SK-MEL-5 (cell line): ENCODE measurements at regions not wholly inside any gene's neighbourhood (a gene's known extent, or its start where the extent isn't known, plus 50 kb on each side); places are given as distances from the start of the nearest gene placed in this dataset.

Experiments used
- DNase-seq: peaks from one replicate; pipeline ENCODE4 v3.0.0-alpha.2; 2016; ENCODE audit warnings: low read depth, low spot score
- in situ Hi-C: cut with HindIII; loops from 2 replicates; pipeline ENCODE4 v1.10.0; 2016; ENCODE audit warnings: low sequenced_read_pairs, high pct_unique_total_duplicates, low pct_unique_long_range_greater_than_20kb

DNA sequence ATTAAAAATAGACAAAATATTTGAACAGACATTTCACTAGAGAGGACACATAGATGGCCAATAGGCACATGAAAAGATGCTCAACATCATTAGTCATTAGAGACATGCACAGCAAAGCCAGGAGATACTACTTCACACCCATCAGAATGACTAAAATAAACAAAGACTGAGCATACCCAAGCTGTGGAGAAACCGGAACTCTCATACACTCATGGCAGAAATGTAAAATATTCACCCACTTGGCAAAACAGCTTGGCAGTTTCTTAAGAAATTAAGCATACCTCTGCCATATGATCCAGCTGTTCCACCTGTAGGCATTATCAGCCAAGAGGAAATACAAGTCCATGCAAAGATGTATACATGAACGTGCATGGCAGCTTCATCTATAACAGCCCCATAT is 213.4 kb downstream of the TSHZ3 start:
- in situ Hi-C loops: no loop called here
- no peak for DNase-seq

DNA sequence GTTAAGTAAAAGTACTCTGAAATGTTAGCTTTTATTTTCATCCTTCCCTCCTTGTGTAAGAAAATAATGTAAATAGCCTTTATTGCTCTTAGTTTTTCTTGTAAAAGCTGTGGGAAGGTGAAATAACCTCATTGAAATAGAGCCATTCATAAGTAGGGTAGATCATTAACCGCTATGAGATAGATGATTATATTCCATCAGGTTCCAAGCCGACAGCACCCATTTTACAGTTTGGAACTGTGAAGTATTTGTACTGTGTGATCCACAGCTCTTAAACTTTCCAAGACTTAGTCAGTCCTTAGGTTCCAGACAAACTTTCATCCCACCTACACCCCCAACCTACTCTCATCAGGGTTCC is 216.5 kb downstream of the TSHZ3 start:
- in situ Hi-C loops: no loop called here
- no peak for DNase-seq

DNA sequence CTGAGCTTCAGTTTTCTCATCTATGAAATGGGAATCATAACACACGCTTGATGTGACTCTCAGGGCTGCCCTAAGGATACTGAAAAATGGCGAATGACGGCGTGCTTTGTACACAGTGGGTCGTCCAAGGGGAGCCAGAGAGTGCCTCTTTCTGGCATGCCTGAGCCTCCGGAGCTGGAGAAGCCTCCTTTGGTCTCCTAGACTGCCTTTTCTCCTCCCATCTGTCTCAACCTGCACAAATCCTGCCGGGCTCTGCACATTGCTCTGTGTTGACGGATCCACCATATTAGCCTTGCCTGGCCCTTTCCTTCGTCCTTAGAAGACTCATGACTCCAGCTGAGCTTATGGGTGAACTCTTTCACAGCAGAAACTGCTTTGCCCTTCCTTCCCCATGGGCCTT is 220.9 kb downstream of the TSHZ3 start:
- in situ Hi-C loops: no loop called here
- DNase-seq: no peak

DNA sequence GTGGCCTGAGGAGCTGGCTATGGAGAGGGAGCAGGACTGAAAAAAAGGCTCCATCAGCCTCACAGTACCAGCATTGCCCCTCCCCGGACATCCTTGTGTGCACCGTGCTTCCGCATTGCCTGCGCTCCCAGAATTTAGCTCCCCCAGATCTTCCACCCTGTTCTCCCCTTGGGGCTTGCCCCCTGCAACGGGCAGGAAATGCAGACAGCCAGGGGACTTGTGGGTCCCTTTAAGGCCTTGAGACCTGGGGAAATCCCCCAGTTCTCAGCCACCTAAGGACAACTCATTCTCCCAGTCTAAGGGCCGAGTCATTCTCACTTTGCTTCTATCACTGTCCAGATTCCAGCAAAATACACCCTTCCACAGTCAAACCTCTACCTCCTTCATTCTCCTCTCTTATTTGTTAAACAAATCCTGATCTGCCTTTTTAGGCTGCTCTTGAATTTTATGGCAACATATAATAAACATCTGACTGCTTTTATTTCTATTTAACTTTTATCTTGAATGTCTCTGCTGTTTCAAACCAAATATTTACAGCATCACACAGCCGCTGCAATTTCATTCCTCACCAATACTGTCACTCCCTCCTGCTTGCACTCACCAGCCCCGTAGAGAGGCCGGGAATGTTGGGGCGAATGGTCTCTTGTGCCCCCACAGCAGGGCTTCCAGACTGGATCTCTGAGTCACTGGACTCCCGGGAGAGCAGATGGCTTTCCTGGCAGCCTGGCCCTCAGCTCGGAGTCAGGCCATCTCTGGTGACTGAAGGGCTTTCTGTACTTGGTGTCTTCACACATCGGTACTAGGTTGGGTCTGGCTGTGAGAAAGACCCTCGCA is 221.9 kb downstream of the TSHZ3 start:
- in situ Hi-C loops: no loop called here
- DNase-seq: no peak

DNA sequence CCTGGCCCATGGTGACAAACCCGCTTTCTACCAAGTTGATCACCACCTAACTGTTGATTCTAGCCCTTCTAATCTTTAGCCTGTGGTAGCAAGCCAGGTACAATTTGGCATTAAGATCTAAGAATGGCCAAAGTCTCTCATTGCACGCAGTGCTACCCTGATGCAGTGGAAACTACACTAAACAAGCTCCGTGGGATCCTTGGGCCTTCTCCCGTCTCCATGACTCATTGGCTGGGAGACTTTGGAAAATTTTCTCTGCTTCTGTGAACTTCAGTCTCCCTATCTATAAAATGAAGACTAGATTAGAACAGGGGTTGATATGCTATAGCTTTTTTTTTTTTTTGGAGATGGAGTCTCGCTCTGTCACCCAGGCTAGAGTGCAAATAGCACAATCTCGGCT is 223.0 kb downstream of the TSHZ3 start:
- in situ Hi-C loops: no loop called here

DNA sequence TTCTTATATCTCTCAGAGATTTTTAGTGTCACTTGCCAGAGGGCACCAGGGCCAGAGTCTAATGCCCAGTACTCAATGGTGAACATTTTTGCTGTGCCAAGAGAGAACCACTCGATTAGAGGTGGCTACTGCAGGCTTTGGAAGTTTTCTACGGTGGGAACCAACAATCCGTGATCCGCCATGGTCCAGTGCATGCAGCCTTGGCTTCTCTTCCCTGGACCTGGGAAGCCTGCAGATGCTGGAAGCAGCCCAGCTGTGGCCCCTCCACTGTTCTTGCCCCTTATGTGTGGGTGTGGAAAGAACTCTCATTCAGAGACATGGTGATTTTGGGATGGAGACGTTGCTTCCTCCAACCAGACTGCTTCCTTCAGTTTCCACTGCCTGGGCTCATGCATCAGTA is 224.2 kb downstream of the TSHZ3 start:
- no peak for DNase-seq
- in situ Hi-C loops: no loop called here

More for the DNA sequence above, 223.0 kb downstream of the TSHZ3 start:
- DNase-seq: no peak

DNA sequence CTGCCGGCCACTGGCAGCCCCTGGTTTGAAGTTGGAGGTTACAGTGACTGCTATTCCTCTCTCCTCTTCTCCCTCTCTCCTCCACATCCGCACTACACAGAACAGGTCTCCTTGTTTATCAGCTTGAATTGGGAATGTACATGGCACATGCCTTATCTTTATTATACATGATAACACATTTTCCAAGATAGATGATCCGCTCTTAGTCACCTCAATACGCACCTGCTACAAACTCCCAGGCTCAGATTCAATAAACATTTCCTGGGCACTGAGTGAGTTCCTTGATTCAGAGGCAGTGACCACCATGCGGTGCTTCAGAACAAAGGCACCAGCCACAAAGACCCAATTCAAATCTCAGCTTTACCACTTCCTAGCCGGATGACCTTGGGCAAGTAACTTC is 227.7 kb downstream of the TSHZ3 start:
- in situ Hi-C loops: no loop called here
- peak; percentile 43 for DNase-seq

DNA sequence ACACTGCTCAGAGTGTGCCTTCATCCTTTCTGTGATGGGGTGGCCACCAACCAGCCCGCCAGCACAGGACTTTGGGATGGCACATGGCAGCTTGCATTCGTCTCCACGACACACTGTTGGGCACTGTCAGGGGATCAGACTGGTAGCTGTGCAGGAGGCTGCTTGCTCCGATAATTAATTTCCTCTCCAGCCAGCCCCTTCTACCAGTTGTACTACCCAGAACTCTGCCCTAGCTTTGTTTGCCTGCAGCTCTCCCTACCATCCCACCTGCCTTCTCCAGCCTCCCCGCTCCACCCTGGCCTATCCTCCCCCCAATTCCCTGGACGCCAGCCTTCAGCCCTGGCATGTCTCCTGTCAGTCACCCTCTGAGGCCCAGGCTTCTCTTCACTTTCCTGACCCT is 228.3 kb downstream of the TSHZ3 start:
- in situ Hi-C loops: no loop called here

DNA sequence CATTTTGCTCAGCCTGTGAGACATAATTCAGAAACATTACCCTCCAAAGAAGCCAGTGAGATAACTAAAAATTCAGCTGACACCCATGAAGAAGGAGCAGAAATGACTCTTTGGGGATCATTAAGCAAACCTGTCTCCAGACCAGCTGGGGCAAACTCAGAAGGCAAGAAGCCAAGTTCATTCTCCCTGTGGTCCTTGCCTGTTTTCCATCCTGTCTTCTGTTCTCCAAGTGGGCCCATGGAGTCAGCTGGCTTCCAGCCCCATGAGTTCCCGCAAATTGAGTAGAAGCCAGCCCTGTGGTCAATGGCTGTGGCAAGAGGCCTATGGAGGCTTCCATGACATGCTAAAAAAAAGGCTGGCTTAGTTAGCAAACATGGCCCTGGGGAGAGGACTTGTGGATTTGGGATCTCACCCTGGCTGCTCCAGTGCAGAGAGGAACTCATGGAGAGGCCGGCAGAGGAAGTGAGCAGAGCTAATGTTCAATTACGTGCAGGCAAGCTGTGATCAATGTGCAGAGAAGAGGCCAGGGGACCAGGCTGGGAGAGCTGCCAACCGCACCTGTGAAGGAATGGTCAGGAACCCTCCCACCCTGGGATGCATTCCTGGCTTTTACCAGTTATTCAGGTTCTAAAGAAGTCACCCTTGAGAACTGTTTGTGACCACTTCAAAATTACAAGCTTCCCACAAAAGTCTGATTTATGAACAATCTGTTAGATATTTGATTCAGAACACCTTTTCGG is 229.1 kb downstream of the TSHZ3 start:
- DNase-seq: no peak
- in situ Hi-C loops: no loop called here

More for the DNA sequence above, 228.3 kb downstream of the TSHZ3 start:
- no peak for DNase-seq

DNA sequence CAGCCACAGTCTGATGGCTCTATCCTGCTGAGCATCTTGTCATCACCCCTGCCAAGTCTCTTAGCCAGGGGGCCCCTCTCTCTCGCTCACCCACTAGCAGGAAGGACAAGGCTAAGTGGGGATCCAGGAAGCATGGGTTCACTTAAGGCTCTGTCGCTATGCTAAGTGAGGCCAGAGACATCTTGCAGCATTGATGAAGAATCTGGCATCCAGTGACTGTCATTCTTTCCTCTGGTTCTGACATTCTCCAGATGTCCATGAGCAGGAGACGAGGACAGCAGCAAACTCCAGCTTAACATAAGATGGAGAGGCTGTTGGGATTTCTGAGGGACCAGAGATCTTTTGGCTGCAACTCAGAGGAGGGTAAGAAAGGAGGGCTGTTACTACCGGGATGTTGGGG is 230.2 kb downstream of the TSHZ3 start:
- in situ Hi-C loops: no loop called here
- no peak for DNase-seq

DNA sequence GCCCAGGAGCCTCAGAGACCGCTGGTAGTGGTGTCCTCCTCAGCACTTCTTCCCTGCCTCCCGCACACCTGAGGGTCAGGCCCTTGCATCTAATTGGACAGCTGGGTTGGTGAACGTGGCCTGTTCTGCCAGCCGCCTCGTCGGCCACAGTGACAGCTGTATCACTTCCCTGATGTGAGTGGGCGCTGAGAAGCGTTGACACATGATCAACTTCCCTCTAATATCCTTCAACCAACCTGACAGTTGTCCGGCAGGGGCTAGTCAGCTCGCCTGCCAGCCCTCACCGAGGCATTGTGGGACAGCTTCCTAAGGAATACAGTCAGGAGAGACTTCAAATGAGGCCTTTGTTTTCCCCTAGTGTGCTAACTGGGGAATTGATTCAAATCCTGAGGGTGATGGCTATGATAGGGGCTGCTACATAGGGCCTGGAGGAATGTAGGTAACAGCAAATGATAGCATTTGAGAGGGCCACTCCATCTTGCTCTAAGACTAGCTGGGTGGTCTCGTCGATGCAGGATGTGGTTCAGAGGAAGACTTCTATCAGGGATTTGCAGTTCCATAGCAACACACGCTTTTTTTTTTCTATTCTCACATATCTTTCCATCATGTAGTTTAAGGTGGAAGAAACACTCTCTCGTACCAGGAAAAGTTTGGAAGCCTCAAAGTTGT is 230.8 kb downstream of the TSHZ3 start:
- DNase-seq: peak; percentile 24
- in situ Hi-C loops: no loop called here

DNA sequence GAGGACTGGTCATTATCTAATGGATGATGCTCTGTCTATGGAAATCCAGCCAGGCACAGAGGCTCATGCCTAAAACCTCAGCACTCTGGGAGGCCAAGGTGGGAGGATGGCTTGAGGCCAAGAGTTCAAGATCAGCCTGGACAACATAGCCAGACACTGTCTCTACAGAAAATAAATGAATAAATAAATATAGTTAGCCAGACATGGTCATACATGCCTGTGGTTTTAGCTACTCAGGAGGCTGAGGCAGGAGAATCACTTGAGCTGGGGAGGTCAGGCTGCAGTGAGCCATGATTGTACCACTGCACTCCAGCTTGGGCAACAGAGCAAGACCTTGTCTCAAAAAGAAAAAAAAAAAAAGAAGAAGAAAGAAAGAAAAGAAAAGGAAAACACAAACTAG is 234.7 kb downstream of the TSHZ3 start:
- in situ Hi-C loops: no loop called here
- DNase-seq: no peak

DNA sequence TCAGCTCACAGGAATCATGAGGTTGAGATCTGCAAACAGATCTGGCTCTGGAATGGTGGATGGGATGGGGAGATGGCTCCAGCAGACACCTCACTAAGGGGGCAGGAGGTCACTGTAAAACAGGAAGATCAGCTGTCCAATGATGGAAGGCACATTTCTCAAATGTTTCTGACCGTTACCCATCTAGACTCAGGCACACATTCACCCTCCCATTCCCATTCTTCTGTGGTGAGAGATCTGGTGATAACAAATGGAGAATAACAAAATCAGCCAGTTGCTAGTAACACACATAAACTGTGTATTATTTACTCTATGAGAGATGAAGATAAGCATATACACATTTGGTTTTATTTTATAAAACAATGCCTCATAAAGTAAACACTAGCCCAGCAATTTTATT is 235.9 kb downstream of the TSHZ3 start:
- in situ Hi-C loops: no loop called here
- no peak for DNase-seq

DNA sequence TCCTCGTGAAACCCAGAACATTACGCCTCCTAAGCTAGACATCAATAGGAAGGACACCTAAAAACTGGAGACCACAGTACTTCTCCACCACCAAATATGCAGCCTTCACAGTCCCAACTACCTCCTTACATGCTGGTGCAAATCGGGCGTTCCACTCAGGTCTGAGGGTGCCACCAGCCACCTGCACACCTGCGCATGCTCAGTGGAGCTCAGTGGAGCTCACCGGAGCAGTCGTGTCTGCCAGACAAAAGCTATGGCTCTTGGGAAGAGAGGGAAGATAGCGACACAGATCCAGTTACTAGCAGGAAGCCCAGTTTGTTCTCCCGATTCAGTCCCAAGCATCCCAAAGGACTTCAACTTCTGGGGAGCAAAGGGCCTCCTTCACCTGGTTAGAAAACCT is 237.1 kb downstream of the TSHZ3 start:
- DNase-seq: no peak
- in situ Hi-C loops: no loop called here

DNA sequence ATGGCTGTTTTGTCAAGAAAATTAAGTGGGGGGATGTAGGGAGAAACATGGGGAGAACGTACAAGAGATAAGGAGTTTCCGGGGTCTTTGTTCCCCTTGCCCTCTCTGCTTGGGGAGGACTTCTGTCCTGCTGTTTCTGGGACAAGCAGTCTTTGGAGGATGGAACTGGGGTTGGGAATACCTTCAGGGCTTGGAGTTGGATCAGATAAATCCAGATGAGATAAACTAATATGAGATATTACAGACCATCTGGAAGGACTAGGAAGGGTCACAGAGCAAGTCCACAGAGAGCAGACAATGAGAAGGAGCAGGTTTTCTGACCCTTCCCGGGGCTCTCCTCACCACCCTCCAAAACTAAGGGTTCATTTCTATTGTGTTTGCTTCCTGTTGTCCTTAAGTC is 237.5 kb downstream of the TSHZ3 start:
- in situ Hi-C loops: no loop called here
- DNase-seq: no peak

DNA sequence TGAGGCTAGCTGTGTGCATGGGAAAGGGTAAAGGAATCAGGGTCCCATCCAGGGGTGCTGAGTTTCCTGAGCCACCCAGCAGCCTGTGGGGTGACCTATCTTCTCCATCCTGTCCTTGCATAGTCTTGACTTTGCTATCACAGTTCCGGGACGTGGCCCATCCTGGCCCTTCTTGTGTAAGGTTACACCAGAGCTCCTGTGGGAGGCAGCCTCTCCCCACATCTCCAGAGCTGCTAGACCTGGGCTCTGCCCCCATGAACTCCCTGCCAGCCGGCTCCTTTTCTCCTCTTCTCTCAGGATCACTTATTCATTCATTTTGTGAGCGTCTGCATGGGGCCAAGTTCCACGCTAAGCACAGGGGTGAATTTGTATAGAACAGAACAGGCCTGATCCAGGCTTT is 238.9 kb downstream of the TSHZ3 start:
- peak; percentile 48 for DNase-seq
- in situ Hi-C loops: no loop called here

DNA sequence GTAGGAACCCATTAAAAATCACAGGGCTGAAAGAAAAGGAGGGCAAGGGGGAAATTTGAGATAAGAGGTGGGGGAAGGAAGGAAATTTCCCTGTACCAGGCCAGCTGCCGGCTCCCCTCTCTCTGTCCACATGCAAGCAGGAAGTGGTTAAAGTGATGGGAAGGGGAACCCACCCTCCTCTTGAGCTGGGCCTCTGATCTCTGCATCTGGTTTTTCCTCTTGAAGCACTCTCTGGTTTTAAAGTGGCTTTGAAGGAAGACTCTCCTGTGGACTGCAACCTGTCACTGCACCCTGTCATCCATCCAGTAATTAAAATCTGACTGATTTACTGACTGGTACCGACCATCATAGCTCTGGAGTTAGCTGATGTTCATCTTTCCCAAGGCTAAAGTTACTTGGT is 239.6 kb downstream of the TSHZ3 start:
- no peak for DNase-seq
- in situ Hi-C loops: no loop called here

DNA sequence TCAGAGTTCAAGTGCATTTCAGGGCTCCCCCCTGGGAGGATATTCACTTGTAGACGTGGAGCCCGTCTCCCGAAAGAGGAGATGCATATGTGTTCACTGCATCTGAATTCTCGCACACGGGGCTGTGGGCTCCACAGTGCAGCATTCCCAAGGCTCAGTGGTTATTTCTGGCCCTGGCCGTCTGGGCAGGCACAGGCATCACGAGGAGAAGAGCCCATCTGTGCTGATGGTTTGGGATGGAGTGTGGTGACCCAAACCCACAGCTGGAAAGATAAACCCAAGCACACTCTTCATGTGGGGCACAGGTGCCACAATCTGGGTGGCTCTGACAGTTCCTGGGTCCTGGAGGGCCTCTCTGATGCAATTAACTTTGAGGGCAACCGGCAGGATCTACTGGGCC is 242.1 kb downstream of the TSHZ3 start:
- no peak for DNase-seq
- in situ Hi-C loops: no loop called here

DNA sequence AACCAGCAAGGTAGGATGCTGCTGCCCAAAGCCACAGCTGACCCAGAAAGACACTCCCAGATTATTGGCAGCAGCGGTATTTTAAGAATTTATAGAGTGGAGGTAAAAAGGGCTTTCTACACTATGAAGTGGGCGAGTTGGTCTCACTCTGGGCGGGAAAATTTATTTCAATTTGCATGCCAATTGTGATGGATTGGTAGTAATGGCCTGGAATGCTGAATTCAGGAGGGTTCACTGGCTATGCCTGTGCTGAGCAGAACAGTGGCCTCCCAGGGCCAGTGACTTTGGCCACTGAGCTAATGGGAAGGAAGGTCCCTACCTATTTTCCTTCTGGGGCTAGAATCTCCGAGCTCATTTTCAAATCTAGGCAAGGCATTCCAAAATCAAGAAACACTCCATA is 243.5 kb downstream of the TSHZ3 start:
- in situ Hi-C loops: no loop called here

More for the DNA sequence above, 243.5 kb downstream of the TSHZ3 start:
- no peak for DNase-seq
